ENCODE measurements at regions not wholly inside any gene's neighbourhood (a gene's known extent, or its start where the extent isn't known, plus 50 kb on each side); places are given as distances from the start of the nearest gene placed in this dataset.

- no peak overlapping the region for H3K9ac ChIP-seq (replicated peaks; ENCODE audit: extremely low read depth, insufficient read depth, low read length)
- no peaks in the 10 kb centered on the region for H3K79me2 ChIP-seq (ENCODE audit: control insufficient read depth, insufficient read depth, low read length)
- no TSS peak for BruUV-seq (replicated peaks)
- DNase-seq (ENCODE audit: low read depth, low spot score), result no peak
- ChIA-PET CTCF (no interaction called here), POLR2A (no interaction called here)
- H3K9me3 ChIP-seq (replicated peaks; ENCODE audit: control insufficient read depth, insufficient read depth, low read length), result no peaks in the 10 kb centered on the region
- H3K4me3 ChIP-seq (replicated peaks in 1 of 3; ENCODE audit: insufficient read depth in 1 of 3, low read depth in 1 of 3, low read length in 3 of 3), result no peak overlapping the region
- no peaks in the 10 kb centered on the region for H3K36me3 ChIP-seq (ENCODE audit: control insufficient read depth in 2 of 2, extremely low read depth in 1 of 2, insufficient read depth in 2 of 2, low read length in 2 of 2)
- no peaks in the 10 kb centered on the region for H3K27me3 ChIP-seq (ENCODE audit: control insufficient read depth in 2 of 2, insufficient read depth in 2 of 2, low read length in 2 of 2)
- H3K4me1 ChIP-seq (ENCODE audit: control insufficient read depth, extremely low read depth, insufficient read depth, low read length), result no peaks in the 10 kb centered on the region
- intact Hi-C loops (cut with micrococcal nuclease), result no loop called here
- no peak overlapping the region for H3K27ac ChIP-seq (ENCODE audit: insufficient read depth, low read depth, low read length)
- TF ChIP-seq, protein P1, sequence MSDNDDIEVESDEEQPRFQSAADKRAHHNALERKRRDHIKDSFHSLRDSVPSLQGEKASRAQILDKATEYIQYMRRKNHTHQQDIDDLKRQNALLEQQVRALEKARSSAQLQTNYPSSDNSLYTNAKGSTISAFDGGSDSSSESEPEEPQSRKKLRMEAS (IDR thresholded peaks at IDR 0.05; ENCODE audit: insufficient read depth, insufficient read length), result no peak
- TF ChIP-seq JUN (IDR thresholded peaks at IDR 0.05; ENCODE audit: borderline replicate concordance, insufficient read depth, insufficient read length, low read depth) (no peak), POLR2AphosphoS5 (IDR thresholded peaks at IDR 0.05; ENCODE audit: insufficient read depth, low read depth, low read length) (no peak), MYC (IDR thresholded peaks at IDR 0.05; ENCODE audit: low read depth, low read length) (no peak), FOS (IDR thresholded peaks at IDR 0.05; ENCODE audit: borderline replicate concordance, insufficient read depth, low read length) (no peak), EZH2 (IDR thresholded peaks at IDR 0.05; ENCODE audit: borderline replicate concordance, low read depth, low read length, severe bottlenecking) (no peak), CTCF (IDR thresholded peaks at IDR 0.05; ENCODE audit: extremely low read depth in 1 of 2, insufficient read depth in 1 of 2, low read depth in 1 of 2, low read length in 2 of 2) (no peak), POLR2A (IDR thresholded peaks at IDR 0.05; ENCODE audit: low read depth, low read length) (no peak)
- no peaks in the 10 kb centered on the region for H3K9me1 ChIP-seq (replicated peaks; ENCODE audit: control insufficient read depth, extremely low read depth, insufficient read depth, low read length)
- H4K20me1 ChIP-seq (replicated peaks; ENCODE audit: control insufficient read depth, extremely low read depth, insufficient read depth, low read length), result no peaks in the 10 kb centered on the region
- no peak overlapping the region for H2AFZ ChIP-seq (ENCODE audit: low read depth, low read length)
- dilution Hi-C loops (cut with MboI; ENCODE audit: extremely low pct_ligation_motif_present, low sequenced_read_pairs), result no loop called here
- no peak overlapping the region for H3K4me2 ChIP-seq (ENCODE audit: insufficient read depth, low read length)
- no peak for FAIRE-seq
Observed at GRCh38 chr3:177800561-177800960, 603.3 kb upstream of the TBL1XR1 start.
